ENCODE measurements at regions not wholly inside any gene's neighbourhood (a gene's known extent, or its start where the extent isn't known, plus 50 kb on each side); places are given as distances from the start of the nearest gene placed in this dataset.

- DNase-seq (no peak), ATAC-seq (ENCODE audit: insufficient read depth, low read depth) (no peak)
- TF ChIP-seq EZH2 (IDR thresholded peaks at IDR 0.05; ENCODE audit: borderline replicate concordance, low read depth, low read length, severe bottlenecking) = no peak
- Histone ChIP-seq H3K27me3 (ENCODE audit: insufficient read depth, low read length, poor library complexity) (no peaks in the 10 kb centered on the region), H3K9me3 (ENCODE audit: insufficient read depth, low read length, severe bottlenecking) (no peaks in the 10 kb centered on the region), H3K79me2 (ENCODE audit: insufficient read depth, low read length) (no peaks in the 10 kb centered on the region), H3K36me3 (ENCODE audit: insufficient read depth, low read length) (no peaks in the 10 kb centered on the region), H3K27ac (ENCODE audit: low read length) (no peak overlapping the region), H4K20me1 (ENCODE audit: insufficient read depth, low read length) (no peaks in the 10 kb centered on the region), H3K9ac (ENCODE audit: low read depth, low read length) (no peak overlapping the region), H3K4me2 (ENCODE audit: insufficient read depth, low read length) (no peak overlapping the region), H3K4me3 (ENCODE audit: low read depth in 1 of 2, low read length in 2 of 2) (no peak overlapping the region), H2AFZ (ENCODE audit: low read depth, low read length) (no peak overlapping the region), H3K4me1 (ENCODE audit: insufficient read depth, low read length) (no peaks in the 10 kb centered on the region)
Measured at GRCh38 chr14:83764656-83765599, 1765.0 kb upstream of the FLRT2 start.

GRCh38 chr14:83777516-83777915 is 1752.4 kb upstream of the FLRT2 start:
- Histone ChIP-seq H3K27me3 (ENCODE audit: insufficient read depth, low read length, poor library complexity) (no peaks in the 10 kb centered on the region), H3K4me2 (ENCODE audit: insufficient read depth, low read length) (no peak overlapping the region), H3K9ac (ENCODE audit: low read depth, low read length) (no peak overlapping the region)

GRCh38 chr14:83779266-83779665 is 1750.7 kb upstream of the FLRT2 start:
- ATAC-seq (ENCODE audit: insufficient read depth, low read depth) = no peak
- Histone ChIP-seq H3K27ac (ENCODE audit: low read length) (no peak overlapping the region), H3K4me1 (ENCODE audit: insufficient read depth, low read length) (no peaks in the 10 kb centered on the region), H3K27me3 (ENCODE audit: insufficient read depth, low read length, poor library complexity) (no peaks in the 10 kb centered on the region), H3K4me3 (ENCODE audit: low read depth in 1 of 2, low read length in 2 of 2) (no peak overlapping the region), H3K9me3 (ENCODE audit: insufficient read depth, low read length, severe bottlenecking) (no peaks in the 10 kb centered on the region), H3K4me2 (ENCODE audit: insufficient read depth, low read length) (no peak overlapping the region), H4K20me1 (ENCODE audit: insufficient read depth, low read length) (no peaks in the 10 kb centered on the region), H3K9ac (ENCODE audit: low read depth, low read length) (no peak overlapping the region), H3K36me3 (ENCODE audit: insufficient read depth, low read length) (no peaks in the 10 kb centered on the region), H2AFZ (ENCODE audit: low read depth, low read length) (no peak overlapping the region), H3K79me2 (ENCODE audit: insufficient read depth, low read length) (no peaks in the 10 kb centered on the region)
- TF ChIP-seq CTCF (IDR thresholded peaks at IDR 0.05; ENCODE audit: borderline replicate concordance, extremely low read depth, low read length, poor library complexity, severe bottlenecking) (no peak), EZH2 (IDR thresholded peaks at IDR 0.05; ENCODE audit: borderline replicate concordance, low read depth, low read length, severe bottlenecking) (no peak)
- no peak for DNase-seq

More at GRCh38 chr14:83777516-83777915, 1752.4 kb upstream of the FLRT2 start:
- TF ChIP-seq EZH2 (IDR thresholded peaks at IDR 0.05; ENCODE audit: borderline replicate concordance, low read depth, low read length, severe bottlenecking) = no peak
- TF ChIP-seq CTCF (IDR thresholded peaks at IDR 0.05; ENCODE audit: borderline replicate concordance, extremely low read depth, low read length, poor library complexity, severe bottlenecking) = no peak
- Histone ChIP-seq H3K4me3 (ENCODE audit: low read depth in 1 of 2, low read length in 2 of 2) (no peak overlapping the region), H3K79me2 (ENCODE audit: insufficient read depth, low read length) (no peaks in the 10 kb centered on the region), H3K27ac (ENCODE audit: low read length) (no peak overlapping the region), H2AFZ (ENCODE audit: low read depth, low read length) (no peak overlapping the region), H3K36me3 (ENCODE audit: insufficient read depth, low read length) (no peaks in the 10 kb centered on the region), H3K4me1 (ENCODE audit: insufficient read depth, low read length) (no peaks in the 10 kb centered on the region), H4K20me1 (ENCODE audit: insufficient read depth, low read length) (no peaks in the 10 kb centered on the region), H3K9me3 (ENCODE audit: insufficient read depth, low read length, severe bottlenecking) (no peaks in the 10 kb centered on the region)
- no peak for DNase-seq
- no peak for ATAC-seq (ENCODE audit: insufficient read depth, low read depth)

- Histone ChIP-seq H3K27me3 (ENCODE audit: insufficient read depth, low read length, poor library complexity) (no peaks in the 10 kb centered on the region), H3K4me2 (ENCODE audit: insufficient read depth, low read length) (no peak overlapping the region), H3K79me2 (ENCODE audit: insufficient read depth, low read length) (no peaks in the 10 kb centered on the region), H3K36me3 (ENCODE audit: insufficient read depth, low read length) (no peaks in the 10 kb centered on the region), H2AFZ (ENCODE audit: low read depth, low read length) (no peak overlapping the region), H3K9me3 (ENCODE audit: insufficient read depth, low read length, severe bottlenecking) (no peaks in the 10 kb centered on the region), H4K20me1 (ENCODE audit: insufficient read depth, low read length) (no peaks in the 10 kb centered on the region), H3K27ac (ENCODE audit: low read length) (no peak overlapping the region), H3K4me1 (ENCODE audit: insufficient read depth, low read length) (no peaks in the 10 kb centered on the region), H3K4me3 (ENCODE audit: low read depth in 1 of 2, low read length in 2 of 2) (no peak overlapping the region), H3K9ac (ENCODE audit: low read depth, low read length) (no peak overlapping the region)
- DNase-seq = no peak
- ATAC-seq (ENCODE audit: insufficient read depth, low read depth) = no peak
- TF ChIP-seq CTCF (IDR thresholded peaks at IDR 0.05; ENCODE audit: borderline replicate concordance, extremely low read depth, low read length, poor library complexity, severe bottlenecking) (no peak), EZH2 (IDR thresholded peaks at IDR 0.05; ENCODE audit: borderline replicate concordance, low read depth, low read length, severe bottlenecking) (no peak)
Measured at GRCh38 chr14:83780321-83780720, 1749.6 kb upstream of the FLRT2 start.

All from DND-41 (cell line).